Testis (tissue), 2 donors: ENCODE measurements at regions not wholly inside any gene's neighbourhood (a gene's known extent, or its start where the extent isn't known, plus 50 kb on each side); places are given as distances from the start of the nearest gene placed in this dataset.

Experiments
- POLR2A ChIP-seq: fragments of 450-650 bp; IDR thresholded peaks from one replicate; pipeline ENCODE4 v1.6.1; 2017; ENCODE audit warnings: antibody characterized with exemption, mild to moderate bottlenecking, moderate library complexity
- TF ChIP-seq, protein P1 (sequence below), 3 experiments: fragments of 450-650 bp in 2 of 3; fragments of 200-600 bp in 1 of 3; sonication (generic) in 1 of 3; IDR thresholded peaks; one replicate each; pipeline ENCODE4 v1.5.1; 2016 to 2019; ENCODE audit warnings: antibody characterized with exemption in 3 of 3, mild to moderate bottlenecking in 2 of 3, moderate library complexity in 1 of 3

DNA sequence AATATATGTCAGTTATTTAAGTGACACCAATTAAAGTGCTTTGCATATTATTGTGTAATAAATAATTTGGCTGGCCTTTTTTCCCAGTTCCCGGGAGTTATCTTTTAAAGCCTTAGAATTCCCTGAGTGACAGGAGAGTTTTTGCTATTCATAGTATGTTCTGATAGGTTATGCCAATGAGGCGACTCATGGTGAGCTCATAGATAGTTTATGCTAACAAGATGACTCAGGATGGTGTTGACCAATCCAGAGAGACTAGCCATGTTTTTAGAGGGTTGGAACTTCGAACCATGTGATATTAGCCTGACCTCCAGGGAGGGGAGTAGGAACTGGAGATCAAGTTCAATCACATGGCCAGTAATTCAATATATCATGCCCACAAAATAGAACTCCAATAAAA is 310.8 kb downstream of the USP25 start:
- TF ChIP-seq, protein P1, sequence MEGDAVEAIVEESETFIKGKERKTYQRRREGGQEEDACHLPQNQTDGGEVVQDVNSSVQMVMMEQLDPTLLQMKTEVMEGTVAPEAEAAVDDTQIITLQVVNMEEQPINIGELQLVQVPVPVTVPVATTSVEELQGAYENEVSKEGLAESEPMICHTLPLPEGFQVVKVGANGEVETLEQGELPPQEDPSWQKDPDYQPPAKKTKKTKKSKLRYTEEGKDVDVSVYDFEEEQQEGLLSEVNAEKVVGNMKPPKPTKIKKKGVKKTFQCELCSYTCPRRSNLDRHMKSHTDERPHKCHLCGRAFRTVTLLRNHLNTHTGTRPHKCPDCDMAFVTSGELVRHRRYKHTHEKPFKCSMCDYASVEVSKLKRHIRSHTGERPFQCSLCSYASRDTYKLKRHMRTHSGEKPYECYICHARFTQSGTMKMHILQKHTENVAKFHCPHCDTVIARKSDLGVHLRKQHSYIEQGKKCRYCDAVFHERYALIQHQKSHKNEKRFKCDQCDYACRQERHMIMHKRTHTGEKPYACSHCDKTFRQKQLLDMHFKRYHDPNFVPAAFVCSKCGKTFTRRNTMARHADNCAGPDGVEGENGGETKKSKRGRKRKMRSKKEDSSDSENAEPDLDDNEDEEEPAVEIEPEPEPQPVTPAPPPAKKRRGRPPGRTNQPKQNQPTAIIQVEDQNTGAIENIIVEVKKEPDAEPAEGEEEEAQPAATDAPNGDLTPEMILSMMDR (IDR thresholded peaks at IDR 0.05): no peak
- no peak for TF ChIP-seq POLR2A
